Transverse colon (tissue), 4 donors: ENCODE measurements at regions not wholly inside any gene's neighbourhood (a gene's known extent, or its start where the extent isn't known, plus 50 kb on each side); places are given as distances from the start of the nearest gene placed in this dataset.

ENCODE experiments used
- DNase-seq: peaks from one replicate; pipeline ENCODE4 v3.0.0-alpha.2; 2019
- H3K27ac ChIP-seq, 4 donors: fragments of 200-600 bp; sonication (generic); 2 replicates each; pipeline ENCODE4 v1.5.1; 2016 to 2018; ENCODE audit warnings: inconsistent platforms in 4 of 4
- H3K27me3 ChIP-seq: fragments of 200-600 bp; sonication (generic); 2 replicates; pipeline ENCODE4 v1.5.1; 2017; ENCODE audit warnings: inconsistent platforms
- H3K36me3 ChIP-seq, 4 donors: fragments of 200-600 bp; sonication (generic); 2 replicates each; pipeline ENCODE4 v1.5.1; 2017 to 2019; ENCODE audit warnings: inconsistent platforms in 4 of 4
- H3K4me1 ChIP-seq, 4 donors: fragments of 200-600 bp; sonication (generic); 2 replicates each; pipeline ENCODE4 v1.5.1; 2017 to 2020; ENCODE audit warnings: inconsistent platforms in 4 of 4
- H3K4me3 ChIP-seq, 4 donors: fragments of 200-600 bp; sonication (generic); 1 replicate in 1 of 4; 2 replicates in 3 of 4; pipeline versions ENCODE4 v1.5.1 to v1.6.1; 2017 to 2019; ENCODE audit warnings: inconsistent platforms in 4 of 4
- H3K9me3 ChIP-seq, 2 donors: fragments of 200-600 bp; sonication (generic); 2 replicates each; pipeline ENCODE4 v1.5.1; 2017 to 2019; ENCODE audit warnings: inconsistent platforms in 2 of 2
- CTCF ChIP-seq, 5 experiments: fragments of 200-600 bp in 3 of 5; fragments of 450-650 bp in 2 of 5; sonication (generic) in 3 of 5; IDR thresholded peaks; 1 replicate in 2 of 5; 2 replicates in 3 of 5; pipeline ENCODE4 v1.5.1; 2016 to 2017; ENCODE audit warnings: antibody characterized with exemption in 5 of 5, inconsistent platforms in 3 of 5, mild to moderate bottlenecking in 2 of 5, moderate library complexity in 1 of 5
- EP300 ChIP-seq: sonication (generic); formaldehyde crosslinking; IDR thresholded peaks from one replicate; pipeline ENCODE4 v1.6.1; 2017; ENCODE audit warnings: antibody characterized with exemption, low read depth
- POLR2A ChIP-seq: fragments of 450-650 bp; IDR thresholded peaks from one replicate; pipeline ENCODE4 v1.6.1; 2016; ENCODE audit warnings: antibody characterized with exemption, mild to moderate bottlenecking, moderate library complexity
- POLR2AphosphoS5 ChIP-seq, 3 donors: sonication (generic); formaldehyde crosslinking; IDR thresholded peaks; one replicate each; pipeline ENCODE4 v1.6.1; 2016; ENCODE audit warnings: antibody characterized with exemption in 3 of 3
- WGBS, 2 donors: methylation state at CpG; one replicate each; pipeline ENCODE4 v1.1.5; 2018; ENCODE audit warnings: low coverage in 1 of 2; 5-methylcytosine and 5-hydroxymethylcytosine counted together
- in situ Hi-C, 4 donors: fragments of 200-750 bp; cut with MboI; loops; one replicate each; pipeline versions ENCODE4 v1.15.0 to v1.15.1; 2017; ENCODE audit warnings: low sequenced_read_pairs in 3 of 4, low pct_ligation_motif_present in 1 of 4, low pct_unique_long_range_greater_than_20kb in 1 of 4
- intact Hi-C: fragments of 100-400 bp; cut with DNase I; formaldehyde crosslinking; loops from one replicate; pipeline ENCODE4 v1.15.1; 2023; ENCODE audit warnings: low total_unique reads

- WGBS, 2 donors = 72 to 100% methylated on average over 1 to 7 of the region's 7 CpGs
- DNase-seq = no peak
- Histone ChIP-seq H3K4me1 (no peaks in the 10 kb centered on the region), H3K9me3 (no peaks in the 10 kb centered on the region), H3K27ac (no peak overlapping the region), H3K36me3 (no peaks in the 10 kb centered on the region), H3K27me3 (no peaks in the 10 kb centered on the region), H3K4me3 (no peak overlapping the region)
- intact Hi-C loops (no loop called here), in situ Hi-C loops (no loop called here)
- TF ChIP-seq EP300 (no peak), CTCF (IDR thresholded peaks at IDR 0.05) (no peak), POLR2AphosphoS5 (IDR thresholded peaks at IDR 0.05) (no peak), POLR2A (no peak)
Measured at GRCh38 chr12:105616971-105617540, 286.6 kb downstream of the C12orf75 start.

GRCh38 chr12:105622220-105622619, 291.7 kb downstream of the C12orf75 start:
- DNase-seq = no peak
- in situ Hi-C loops (no loop called here), intact Hi-C loops (no loop called here)
- Histone ChIP-seq H3K27me3 (no peaks in the 10 kb centered on the region), H3K4me1 (no peaks in the 10 kb centered on the region), H3K27ac (no peak overlapping the region), H3K36me3 (no peaks in the 10 kb centered on the region), H3K4me3 (no peak overlapping the region), H3K9me3 (no peaks in the 10 kb centered on the region)
- TF ChIP-seq POLR2A (no peak), EP300 (no peak), CTCF (IDR thresholded peaks at IDR 0.05) (no peak), POLR2AphosphoS5 (IDR thresholded peaks at IDR 0.05) (no peak)
- WGBS, 2 donors = 82 to 85% methylated on average over 2 of the region's 2 CpGs

- Histone ChIP-seq H3K4me3 (no peak overlapping the region), H3K9me3 (no peaks in the 10 kb centered on the region), H3K36me3 (no peaks in the 10 kb centered on the region), H3K4me1 (no peaks in the 10 kb centered on the region), H3K27me3 (no peaks in the 10 kb centered on the region), H3K27ac (no peak overlapping the region)
- no peak for DNase-seq
- intact Hi-C loops = no loop called here
- 84 to 89% methylated on average over 8 to 9 of the region's 9 CpGs for WGBS, 2 donors
- in situ Hi-C loops = no loop called here
- TF ChIP-seq EP300 (no peak), POLR2A (no peak), CTCF (IDR thresholded peaks at IDR 0.05) (no peak), POLR2AphosphoS5 (IDR thresholded peaks at IDR 0.05) (no peak)
Measured at GRCh38 chr12:105622846-105623736, 292.6 kb downstream of the C12orf75 start.

GRCh38 chr12:105626653-105627052, 296.2 kb downstream of the C12orf75 start:
- WGBS, 2 donors = 92% methylated on average over 3 of the region's 3 CpGs; no CpG with 5 or more reads in 1 of the 2 donors
- TF ChIP-seq EP300 = no peak
- no peak for TF ChIP-seq POLR2A
- no peak for TF ChIP-seq POLR2AphosphoS5 (IDR thresholded peaks at IDR 0.05)
- TF ChIP-seq CTCF (IDR thresholded peaks at IDR 0.05) = no peak
- H3K4me1 ChIP-seq = no peaks in the 10 kb centered on the region
- in situ Hi-C loops (no loop called here), intact Hi-C loops (no loop called here)
- no peak overlapping the region for H3K4me3 ChIP-seq
- H3K27ac ChIP-seq = no peak overlapping the region
- DNase-seq = no peak
- H3K9me3 ChIP-seq = no peaks in the 10 kb centered on the region
- H3K36me3 ChIP-seq = no peaks in the 10 kb centered on the region
- H3K27me3 ChIP-seq = no peaks in the 10 kb centered on the region
